ENCODE measurements at regions not wholly inside any gene's neighbourhood (a gene's known extent, or its start where the extent isn't known, plus 50 kb on each side); places are given as distances from the start of the nearest gene placed in this dataset.
A peak's percentile ranks its signal among the peaks of the same experiment; 100 is the strongest.
"Not testable (repeated sequence)": the region's sequence is repeated elsewhere in the genome, so short reads cannot be mapped to it uniquely, and the experiment has no call there.

- DNase-seq, result no peak
- Histone ChIP-seq H3K9me3 (ENCODE audit: control insufficient read depth, low read depth, low read length) (no peaks in the 10 kb centered on the region), H3K36me3 (ENCODE audit: control insufficient read depth, insufficient read depth, low read length) (no peaks in the 10 kb centered on the region), H3K27me3 (ENCODE audit: control insufficient read depth, insufficient read depth, low read length) (no peaks in the 10 kb centered on the region), H3K4me3 (ENCODE audit: low read length) (no peak overlapping the region), H3K4me1 (ENCODE audit: control insufficient read depth, insufficient read depth, low read length) (peaks cover 22% of the 10 kb centered on the region), H3K27ac (ENCODE audit: low read length) (peak overlapping the region; percentile 11)
- 40% methylated on average over 1 of the region's 13 CpGs for WGBS (ENCODE audit: insufficient coverage, low lambda C conversion rate)
Observed at GRCh38 chr5:154654486-154655371, 100.4 kb upstream of the LARP1 start.

- no peaks in the 10 kb centered on the region for H3K9me3 ChIP-seq (ENCODE audit: control insufficient read depth, low read depth, low read length)
- H3K27ac ChIP-seq (ENCODE audit: low read length), result peak overlapping the region; percentile 50
- peak in 1 of 2 donors; percentile 38 for DNase-seq
- H3K4me1 ChIP-seq (ENCODE audit: control insufficient read depth, insufficient read depth, low read length), result peaks cover 26% of the 10 kb centered on the region
- no peaks in the 10 kb centered on the region for H3K36me3 ChIP-seq (ENCODE audit: control insufficient read depth, insufficient read depth, low read length)
- WGBS (ENCODE audit: insufficient coverage, low lambda C conversion rate), result no CpG with 5 or more reads among the region's 4 CpGs
- no peaks in the 10 kb centered on the region for H3K27me3 ChIP-seq (ENCODE audit: control insufficient read depth, insufficient read depth, low read length)
- H3K4me3 ChIP-seq (ENCODE audit: low read length), result no peak overlapping the region
Observed at GRCh38 chr5:154653764-154654485, 101.3 kb upstream of the LARP1 start.

- peak; percentile 75 to 83 for DNase-seq
- H3K4me3 ChIP-seq (ENCODE audit: low read length), result no peak overlapping the region
- no CpG with 5 or more reads among the region's 3 CpGs for WGBS (ENCODE audit: insufficient coverage, low lambda C conversion rate)
Observed at GRCh38 chr5:154653418-154653763, 101.8 kb upstream of the LARP1 start.

GRCh38 chr5:154652746-154653417 is 102.3 kb upstream of the LARP1 start:
- peak in 1 of 2 donors; percentile 52 for DNase-seq
- Histone ChIP-seq H3K4me3 (ENCODE audit: low read length) (no peak overlapping the region), H3K4me1 (ENCODE audit: control insufficient read depth, insufficient read depth, low read length) (peaks cover 32% of the 10 kb centered on the region), H3K9me3 (ENCODE audit: control insufficient read depth, low read depth, low read length) (no peaks in the 10 kb centered on the region), H3K36me3 (ENCODE audit: control insufficient read depth, insufficient read depth, low read length) (no peaks in the 10 kb centered on the region), H3K27me3 (ENCODE audit: control insufficient read depth, insufficient read depth, low read length) (no peaks in the 10 kb centered on the region), H3K27ac (ENCODE audit: low read length) (peak overlapping the region; percentile 56)
- no CpG with 5 or more reads among the region's 5 CpGs for WGBS (ENCODE audit: insufficient coverage, low lambda C conversion rate)

More at GRCh38 chr5:154653418-154653763, 101.8 kb upstream of the LARP1 start:
- H3K27me3 ChIP-seq (ENCODE audit: control insufficient read depth, insufficient read depth, low read length), result no peaks in the 10 kb centered on the region
- peaks cover 27% of the 10 kb centered on the region for H3K4me1 ChIP-seq (ENCODE audit: control insufficient read depth, insufficient read depth, low read length)
- no peaks in the 10 kb centered on the region for H3K9me3 ChIP-seq (ENCODE audit: control insufficient read depth, low read depth, low read length)
- H3K36me3 ChIP-seq (ENCODE audit: control insufficient read depth, insufficient read depth, low read length), result no peaks in the 10 kb centered on the region
- H3K27ac ChIP-seq (ENCODE audit: low read length), result peak overlapping the region; percentile 56

GRCh38 chr5:154651795-154652194 is 103.4 kb upstream of the LARP1 start:
- not testable (repeated sequence) for H3K4me3 ChIP-seq (ENCODE audit: low read length); H3K36me3 ChIP-seq (ENCODE audit: control insufficient read depth, insufficient read depth, low read length); H3K27me3 ChIP-seq (ENCODE audit: control insufficient read depth, insufficient read depth, low read length); DNase-seq; H3K27ac ChIP-seq (ENCODE audit: low read length); H3K9me3 ChIP-seq (ENCODE audit: control insufficient read depth, low read depth, low read length)
- WGBS (ENCODE audit: insufficient coverage, low lambda C conversion rate), result no CpG with 5 or more reads among the region's 5 CpGs
- H3K4me1 ChIP-seq (ENCODE audit: control insufficient read depth, insufficient read depth, low read length), result peaks cover 41% of the 10 kb centered on the region

GRCh38 chr5:154648706-154649105 is 106.5 kb upstream of the LARP1 start:
- Histone ChIP-seq H3K36me3 (ENCODE audit: control insufficient read depth, insufficient read depth, low read length) (no peaks in the 10 kb centered on the region), H3K27ac (ENCODE audit: low read length) (peak overlapping the region; percentile 73), H3K9me3 (ENCODE audit: control insufficient read depth, low read depth, low read length) (peaks cover 3% of the 10 kb centered on the region), H3K4me1 (ENCODE audit: control insufficient read depth, insufficient read depth, low read length) (peaks cover 35% of the 10 kb centered on the region), H3K27me3 (ENCODE audit: control insufficient read depth, insufficient read depth, low read length) (no peaks in the 10 kb centered on the region), H3K4me3 (ENCODE audit: low read length) (no peak overlapping the region)
- WGBS (ENCODE audit: insufficient coverage, low lambda C conversion rate), result no CpG with 5 or more reads among the region's 9 CpGs
- DNase-seq, result peak; percentile 85 to 92

- no peaks in the 10 kb centered on the region for H3K36me3 ChIP-seq (ENCODE audit: control insufficient read depth, insufficient read depth, low read length)
- H3K9me3 ChIP-seq (ENCODE audit: control insufficient read depth, low read depth, low read length), result peaks cover 3% of the 10 kb centered on the region
- no CpG with 5 or more reads among the region's 16 CpGs for WGBS (ENCODE audit: insufficient coverage, low lambda C conversion rate)
- peak overlapping the region; percentile 73 for H3K27ac ChIP-seq (ENCODE audit: low read length)
- no peak for DNase-seq
- H3K27me3 ChIP-seq (ENCODE audit: control insufficient read depth, insufficient read depth, low read length), result no peaks in the 10 kb centered on the region
- peaks cover 30% of the 10 kb centered on the region for H3K4me1 ChIP-seq (ENCODE audit: control insufficient read depth, insufficient read depth, low read length)
- H3K4me3 ChIP-seq (ENCODE audit: low read length), result no peak overlapping the region
Observed at GRCh38 chr5:154648229-154648628, 106.9 kb upstream of the LARP1 start.

GRCh38 chr5:154647761-154648145 is 107.4 kb upstream of the LARP1 start:
- DNase-seq, result no peak
- no peaks in the 10 kb centered on the region for H3K36me3 ChIP-seq (ENCODE audit: control insufficient read depth, insufficient read depth, low read length)
- WGBS (ENCODE audit: insufficient coverage, low lambda C conversion rate), result no CpG with 5 or more reads among the region's 6 CpGs
- H3K9me3 ChIP-seq (ENCODE audit: control insufficient read depth, low read depth, low read length), result peaks cover 3% of the 10 kb centered on the region
- H3K27me3 ChIP-seq (ENCODE audit: control insufficient read depth, insufficient read depth, low read length), result no peaks in the 10 kb centered on the region
- H3K27ac ChIP-seq (ENCODE audit: low read length), result peak overlapping the region; percentile 73
- H3K4me3 ChIP-seq (ENCODE audit: low read length), result peak overlapping the region; percentile 28
- H3K4me1 ChIP-seq (ENCODE audit: control insufficient read depth, insufficient read depth, low read length), result peaks cover 26% of the 10 kb centered on the region

GRCh38 chr5:154647114-154647760 is 107.9 kb upstream of the LARP1 start:
- WGBS (ENCODE audit: insufficient coverage, low lambda C conversion rate), result no CpG with 5 or more reads among the region's 36 CpGs
- peak overlapping the region; percentile 28 for H3K4me3 ChIP-seq (ENCODE audit: low read length)
- H3K9me3 ChIP-seq (ENCODE audit: control insufficient read depth, low read depth, low read length), result peaks cover 3% of the 10 kb centered on the region
- peak overlapping the region; percentile 73 for H3K27ac ChIP-seq (ENCODE audit: low read length)
- H3K4me1 ChIP-seq (ENCODE audit: control insufficient read depth, insufficient read depth, low read length), result peaks cover 25% of the 10 kb centered on the region
- H3K36me3 ChIP-seq (ENCODE audit: control insufficient read depth, insufficient read depth, low read length), result no peaks in the 10 kb centered on the region
- H3K27me3 ChIP-seq (ENCODE audit: control insufficient read depth, insufficient read depth, low read length), result no peaks in the 10 kb centered on the region
- DNase-seq, result peak; percentile 96 to 99

GRCh38 chr5:154646745-154647113 is 108.4 kb upstream of the LARP1 start:
- WGBS (ENCODE audit: insufficient coverage, low lambda C conversion rate), result no CpG with 5 or more reads among the region's 24 CpGs
- Histone ChIP-seq H3K36me3 (ENCODE audit: control insufficient read depth, insufficient read depth, low read length) (no peaks in the 10 kb centered on the region), H3K27ac (ENCODE audit: low read length) (peak overlapping the region; percentile 60), H3K4me1 (ENCODE audit: control insufficient read depth, insufficient read depth, low read length) (peaks cover 25% of the 10 kb centered on the region), H3K27me3 (ENCODE audit: control insufficient read depth, insufficient read depth, low read length) (no peaks in the 10 kb centered on the region), H3K9me3 (ENCODE audit: control insufficient read depth, low read depth, low read length) (peaks cover 3% of the 10 kb centered on the region), H3K4me3 (ENCODE audit: low read length) (peak overlapping the region; percentile 28)
- no peak for DNase-seq
